PC-9 (cell line): ENCODE measurements at regions not wholly inside any gene's neighbourhood (a gene's known extent, or its start where the extent isn't known, plus 50 kb on each side); places are given as distances from the start of the nearest gene placed in this dataset.

Source experiments
- BruUV-seq: library from RNA; stranded (reverse); fragments of 400-500 nt; replicated peaks from 2 replicates; lab custom pipeline; 2021; lab: Mats Ljungman, UMichigan
- CTCF ChIA-PET: fragments of 300-600 bp; sonication (Branson Sonifier 250); formaldehyde crosslinking; loops from one replicate; lab custom pipeline; 2022; ENCODE audit warnings: antibody characterized with exemption; lab: Charles Lee
- POLR2A ChIA-PET: fragments of 300-600 bp; sonication (Branson Sonifier 250); formaldehyde crosslinking; loops from one replicate; lab custom pipeline; 2022; ENCODE audit warnings: antibody characterized with exemption; ENCODE audit not compliant: unreplicated experiment; lab: Charles Lee
- DNase-seq, 2 experiments: peaks; one replicate each; pipeline versions ENCODE4 v3.0.0 to v3.0.0-alpha.2; 2015 to 2022; ENCODE audit warnings: mixed read lengths in 1 of 2
- H2AFZ ChIP-seq: fragments of 200-600 bp; sonication (generic); 2 replicates; pipeline ENCODE4 v1.8.1; 2017; ENCODE audit warnings: antibody characterized with exemption
- H3F3A ChIP-seq: fragments of 200-600 bp; sonication (generic); 2 replicates; pipeline ENCODE4 v1.8.1; 2017; ENCODE audit warnings: antibody characterized with exemption, mild to moderate bottlenecking, low read depth; ENCODE audit not compliant: insufficient read depth
- H3K27ac ChIP-seq: fragments of 200-600 bp; sonication (generic); 2 replicates; pipeline ENCODE4 v1.6.1; 2016; ENCODE audit warnings: mixed run types
- H3K27me3 ChIP-seq: fragments of 200-600 bp; sonication (generic); 2 replicates; pipeline ENCODE4 v1.6.1; 2016; ENCODE audit warnings: low read depth, mixed run types; ENCODE audit not compliant: insufficient read depth
- H3K36me3 ChIP-seq: fragments of 200-600 bp; sonication (generic); 2 replicates; pipeline ENCODE4 v1.6.1; 2016; ENCODE audit warnings: low read depth, mixed run types
- H3K4me1 ChIP-seq: fragments of 200-600 bp; sonication (generic); replicated peaks from 2 replicates; pipeline ENCODE4 v1.6.1; 2016; ENCODE audit warnings: mixed run types; ENCODE audit not compliant: insufficient read depth
- H3K4me2 ChIP-seq: fragments of 200-600 bp; sonication (generic); 2 replicates; pipeline ENCODE4 v1.6.1; 2017; ENCODE audit warnings: mixed run types
- H3K4me3 ChIP-seq: fragments of 200-600 bp; sonication (generic); 2 replicates; pipeline ENCODE4 v1.6.1; 2016; ENCODE audit warnings: mixed run types
- H3K79me2 ChIP-seq: fragments of 200-600 bp; sonication (generic); 2 replicates; pipeline ENCODE4 v1.6.1; 2017; ENCODE audit warnings: low read depth, mixed run types
- H3K9me2 ChIP-seq: fragments of 200-600 bp; sonication (generic); 2 replicates; pipeline ENCODE4 v1.8.1; 2017; ENCODE audit warnings: mild to moderate bottlenecking; ENCODE audit not compliant: insufficient read depth
- H3K9me3 ChIP-seq: fragments of 200-600 bp; sonication (generic); 2 replicates; pipeline ENCODE4 v1.8.1; 2016; ENCODE audit warnings: low read depth; ENCODE audit not compliant: insufficient read depth
- H4K20me1 ChIP-seq: fragments of 200-600 bp; sonication (generic); 2 replicates; pipeline ENCODE4 v1.8.1; 2017; ENCODE audit not compliant: insufficient read depth
- EZH2 ChIP-seq: fragments of 200-600 bp; sonication (generic); IDR thresholded peaks from 2 replicates; pipeline ENCODE4 v1.8.0; 2017; ENCODE audit warnings: antibody characterized with exemption, low read depth
- intact Hi-C: fragments of 100-400 bp; cut with micrococcal nuclease; formaldehyde crosslinking; loops from one replicate; pipeline ENCODE4 v1.10.0; 2022; ENCODE audit not compliant: unreplicated experiment
- TF ChIP-seq, protein P1 (sequence below): fragments of 200-600 bp; sonication (generic); conservative IDR thresholded peaks from 2 replicates; pipeline ENCODE4 v1.6.1; 2017; ENCODE audit warnings: mixed run types, antibody characterized with exemption, mild to moderate bottlenecking, moderate library complexity

DNA sequence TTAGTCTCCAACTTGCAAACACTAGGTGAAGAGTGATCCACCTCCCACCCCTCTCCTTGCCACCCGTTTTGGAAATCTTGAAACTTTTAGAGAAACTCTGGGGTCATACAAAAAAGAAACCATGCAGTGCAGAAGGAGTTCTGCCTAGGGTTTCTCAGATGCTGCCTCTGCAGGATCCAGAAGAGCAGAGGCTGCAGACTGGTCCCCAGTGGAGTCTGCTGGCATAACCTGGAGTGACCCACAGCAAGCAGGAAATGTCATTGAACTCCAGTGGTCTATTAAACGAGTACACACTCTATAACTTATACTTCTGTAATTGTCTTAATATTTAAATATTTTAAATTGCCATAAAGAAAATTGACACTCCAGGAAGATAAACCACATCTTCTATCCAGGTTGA, 280.7 kb upstream of the NT5E start:
- H3K9me3 ChIP-seq, result no peaks in the 10 kb centered on the region
- intact Hi-C loops, result no loop called here
- DNase-seq, result no peak
- H3K4me1 ChIP-seq, result no peaks in the 10 kb centered on the region
- no peak overlapping the region for H2AFZ ChIP-seq
- no peak overlapping the region for H3K27ac ChIP-seq
- H3K79me2 ChIP-seq, result no peaks in the 10 kb centered on the region
- BruUV-seq, result no TSS peak
- ChIA-PET CTCF (no interaction called here), POLR2A (no interaction called here)
- H3K27me3 ChIP-seq, result no peaks in the 10 kb centered on the region
- no peaks in the 10 kb centered on the region for H3K9me2 ChIP-seq
- TF ChIP-seq, protein P1, sequence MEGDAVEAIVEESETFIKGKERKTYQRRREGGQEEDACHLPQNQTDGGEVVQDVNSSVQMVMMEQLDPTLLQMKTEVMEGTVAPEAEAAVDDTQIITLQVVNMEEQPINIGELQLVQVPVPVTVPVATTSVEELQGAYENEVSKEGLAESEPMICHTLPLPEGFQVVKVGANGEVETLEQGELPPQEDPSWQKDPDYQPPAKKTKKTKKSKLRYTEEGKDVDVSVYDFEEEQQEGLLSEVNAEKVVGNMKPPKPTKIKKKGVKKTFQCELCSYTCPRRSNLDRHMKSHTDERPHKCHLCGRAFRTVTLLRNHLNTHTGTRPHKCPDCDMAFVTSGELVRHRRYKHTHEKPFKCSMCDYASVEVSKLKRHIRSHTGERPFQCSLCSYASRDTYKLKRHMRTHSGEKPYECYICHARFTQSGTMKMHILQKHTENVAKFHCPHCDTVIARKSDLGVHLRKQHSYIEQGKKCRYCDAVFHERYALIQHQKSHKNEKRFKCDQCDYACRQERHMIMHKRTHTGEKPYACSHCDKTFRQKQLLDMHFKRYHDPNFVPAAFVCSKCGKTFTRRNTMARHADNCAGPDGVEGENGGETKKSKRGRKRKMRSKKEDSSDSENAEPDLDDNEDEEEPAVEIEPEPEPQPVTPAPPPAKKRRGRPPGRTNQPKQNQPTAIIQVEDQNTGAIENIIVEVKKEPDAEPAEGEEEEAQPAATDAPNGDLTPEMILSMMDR, result no peak
- TF ChIP-seq EZH2, result no peak
- no peaks in the 10 kb centered on the region for H3F3A ChIP-seq
- H4K20me1 ChIP-seq, result no peaks in the 10 kb centered on the region
- H3K36me3 ChIP-seq, result no peaks in the 10 kb centered on the region
- H3K4me2 ChIP-seq, result no peak overlapping the region
- no peak overlapping the region for H3K4me3 ChIP-seq

DNA sequence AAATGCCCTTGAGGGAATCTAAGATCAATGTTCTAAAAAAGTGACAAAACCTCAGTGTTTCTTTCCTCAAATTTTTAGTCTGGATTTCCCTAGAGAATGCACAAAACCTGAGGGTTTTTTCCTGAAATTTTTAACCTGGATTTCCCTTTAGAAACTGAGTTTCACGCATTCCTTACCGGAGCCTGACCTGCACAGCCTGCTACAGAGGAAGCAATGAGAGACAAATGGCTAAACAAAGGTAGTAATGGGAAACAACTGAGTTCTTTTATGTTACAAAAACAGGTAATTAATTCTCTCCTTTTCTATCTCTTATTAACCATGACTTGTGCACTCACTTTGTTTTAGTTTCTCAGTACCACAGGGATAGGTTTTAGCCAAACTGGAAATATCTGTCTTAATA, 281.7 kb upstream of the NT5E start:
- ChIA-PET POLR2A (no interaction called here), CTCF (no interaction called here)
- no peaks in the 10 kb centered on the region for H4K20me1 ChIP-seq
- H2AFZ ChIP-seq, result no peak overlapping the region
- H3K27ac ChIP-seq, result no peak overlapping the region
- no peak for TF ChIP-seq EZH2
- TF ChIP-seq, protein P1, result no peak
- no peak overlapping the region for H3K4me2 ChIP-seq
- no peaks in the 10 kb centered on the region for H3K9me3 ChIP-seq
- no peak overlapping the region for H3K4me3 ChIP-seq
- intact Hi-C loops, result no loop called here
- no peaks in the 10 kb centered on the region for H3F3A ChIP-seq
- no peaks in the 10 kb centered on the region for H3K36me3 ChIP-seq
- BruUV-seq, result no TSS peak
- no peaks in the 10 kb centered on the region for H3K4me1 ChIP-seq
- no peak for DNase-seq
- H3K27me3 ChIP-seq, result no peaks in the 10 kb centered on the region
- no peaks in the 10 kb centered on the region for H3K79me2 ChIP-seq
- no peaks in the 10 kb centered on the region for H3K9me2 ChIP-seq

DNA sequence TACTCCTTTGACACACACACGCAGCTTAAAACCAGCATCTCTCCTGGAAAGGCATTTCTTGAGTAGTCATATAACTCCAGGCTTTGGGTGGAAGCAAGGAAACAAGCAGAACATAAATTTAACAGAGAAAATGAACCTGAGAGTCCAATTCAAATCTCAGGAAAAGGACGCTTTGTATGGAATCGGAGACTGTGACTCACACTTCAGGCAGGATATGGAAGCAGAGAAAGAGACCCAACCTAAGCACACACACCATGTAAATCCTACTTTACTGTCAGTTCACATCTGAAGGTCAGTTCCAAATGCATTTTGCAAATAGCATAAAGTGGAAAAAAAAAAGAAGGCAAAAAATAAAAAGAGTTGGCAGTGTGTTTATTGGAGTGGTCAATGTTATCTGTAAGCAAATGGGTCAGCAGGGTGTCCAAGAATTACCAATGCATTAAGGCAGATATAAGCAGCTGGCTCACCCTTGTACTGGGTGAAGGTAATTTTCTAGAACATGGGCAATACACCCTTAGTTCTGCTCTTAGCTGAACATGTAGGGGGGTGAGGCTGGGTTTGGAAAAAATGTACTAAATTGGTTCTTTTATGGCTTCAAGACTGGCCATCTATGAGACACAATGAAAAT, 283.7 kb upstream of the NT5E start:
- CTCF ChIA-PET, result no interaction called here
- DNase-seq, result no peak
- H3K79me2 ChIP-seq, result no peaks in the 10 kb centered on the region
- H3K27me3 ChIP-seq, result no peaks in the 10 kb centered on the region
- H3K4me2 ChIP-seq, result no peak overlapping the region
- no peaks in the 10 kb centered on the region for H4K20me1 ChIP-seq
- no TSS peak for BruUV-seq
- H3K9me3 ChIP-seq, result no peaks in the 10 kb centered on the region
- TF ChIP-seq, protein P1, result no peak
- no peak for TF ChIP-seq EZH2
- no peaks in the 10 kb centered on the region for H3K4me1 ChIP-seq
- no peaks in the 10 kb centered on the region for H3K9me2 ChIP-seq
- intact Hi-C loops, result no loop called here
- POLR2A ChIA-PET, result no interaction called here
- H3K27ac ChIP-seq, result no peak overlapping the region
- no peaks in the 10 kb centered on the region for H3K36me3 ChIP-seq
- no peaks in the 10 kb centered on the region for H3F3A ChIP-seq
- no peak overlapping the region for H2AFZ ChIP-seq
- no peak overlapping the region for H3K4me3 ChIP-seq
